ENCODE measurements at regions not wholly inside any gene's neighbourhood (a gene's known extent, or its start where the extent isn't known, plus 50 kb on each side); places are given as distances from the start of the nearest gene placed in this dataset.

GRCh38 chr16:5442054-5442453 lies 344.5 kb upstream of the EEF2KMT start:
- FAIRE-seq: no peak
- DNase-seq: peak in 4 of 5 donors; percentile 23 to 63 (median 54)
- no peak overlapping the region for H3K27ac ChIP-seq (ENCODE audit: low read depth in 2 of 2, low read length in 2 of 2)
- H3K9me3 ChIP-seq (ENCODE audit: control insufficient read depth in 2 of 3, insufficient read depth in 1 of 3, low read length in 3 of 3): no peaks in the 10 kb centered on the region
- intact Hi-C loops (cut with DNase I): no loop called here
- TF ChIP-seq CTCF (IDR thresholded peaks at IDR 0.05; ENCODE audit: borderline replicate concordance, extremely low read depth, insufficient read depth): no peak
- H3K36me3 ChIP-seq (ENCODE audit: control insufficient read depth in 2 of 3, insufficient read depth in 3 of 3, low read length in 3 of 3): no peaks in the 10 kb centered on the region
- no peaks in the 10 kb centered on the region for H3K4me1 ChIP-seq (ENCODE audit: control insufficient read depth in 2 of 3, insufficient read depth in 2 of 3, low read depth in 1 of 3, low read length in 3 of 3)
- no peak overlapping the region for H3K4me3 ChIP-seq (ENCODE audit: low read length in 3 of 3)
- no peaks in the 10 kb centered on the region for H3K27me3 ChIP-seq (ENCODE audit: control insufficient read depth, insufficient read depth, low read length)
- H3K9ac ChIP-seq (ENCODE audit: low read length in 3 of 3): no peak overlapping the region

GRCh38 chr16:5438591-5438990 lies 341.0 kb upstream of the EEF2KMT start:
- no peak overlapping the region for H3K27ac ChIP-seq (ENCODE audit: low read depth in 2 of 2, low read length in 2 of 2)
- FAIRE-seq (no peak), DNase-seq (no peak)
- H3K9me3 ChIP-seq (ENCODE audit: control insufficient read depth in 2 of 3, insufficient read depth in 1 of 3, low read length in 3 of 3): no peaks in the 10 kb centered on the region
- H3K36me3 ChIP-seq (ENCODE audit: control insufficient read depth in 2 of 3, insufficient read depth in 3 of 3, low read length in 3 of 3): no peaks in the 10 kb centered on the region
- TF ChIP-seq CTCF (IDR thresholded peaks at IDR 0.05; ENCODE audit: borderline replicate concordance, extremely low read depth, insufficient read depth): no peak
- H3K4me1 ChIP-seq (ENCODE audit: control insufficient read depth in 2 of 3, insufficient read depth in 2 of 3, low read depth in 1 of 3, low read length in 3 of 3): no peaks in the 10 kb centered on the region
- intact Hi-C loops (cut with DNase I): no loop called here
- H3K4me3 ChIP-seq (ENCODE audit: low read length in 3 of 3): no peak overlapping the region
- H3K27me3 ChIP-seq (ENCODE audit: control insufficient read depth, insufficient read depth, low read length): no peaks in the 10 kb centered on the region
- H3K9ac ChIP-seq (ENCODE audit: low read length in 3 of 3): no peak overlapping the region

GRCh38 chr16:5433587-5433986 lies 336.0 kb upstream of the EEF2KMT start:
- no peak for TF ChIP-seq CTCF (IDR thresholded peaks at IDR 0.05; ENCODE audit: borderline replicate concordance, extremely low read depth, insufficient read depth)
- Histone ChIP-seq H3K36me3 (ENCODE audit: control insufficient read depth in 2 of 3, insufficient read depth in 3 of 3, low read length in 3 of 3) (no peaks in the 10 kb centered on the region), H3K9me3 (ENCODE audit: control insufficient read depth in 2 of 3, insufficient read depth in 1 of 3, low read length in 3 of 3) (no peaks in the 10 kb centered on the region), H3K27me3 (ENCODE audit: control insufficient read depth, insufficient read depth, low read length) (no peaks in the 10 kb centered on the region), H3K4me3 (ENCODE audit: low read length in 3 of 3) (no peak overlapping the region), H3K4me1 (ENCODE audit: control insufficient read depth in 2 of 3, insufficient read depth in 2 of 3, low read depth in 1 of 3, low read length in 3 of 3) (no peaks in the 10 kb centered on the region), H3K27ac (ENCODE audit: low read depth in 2 of 2, low read length in 2 of 2) (no peak overlapping the region), H3K9ac (ENCODE audit: low read length in 3 of 3) (no peak overlapping the region)
- DNase-seq: no peak
- FAIRE-seq: no peak
- intact Hi-C loops (cut with DNase I): no loop called here

GRCh38 chr16:5432166-5432565 lies 334.6 kb upstream of the EEF2KMT start:
- no peak for FAIRE-seq
- no peak for DNase-seq
- Histone ChIP-seq H3K27me3 (ENCODE audit: control insufficient read depth, insufficient read depth, low read length) (no peaks in the 10 kb centered on the region), H3K9ac (ENCODE audit: low read length in 3 of 3) (no peak overlapping the region), H3K27ac (ENCODE audit: low read depth in 2 of 2, low read length in 2 of 2) (no peak overlapping the region), H3K4me1 (ENCODE audit: control insufficient read depth in 2 of 3, insufficient read depth in 2 of 3, low read depth in 1 of 3, low read length in 3 of 3) (no peaks in the 10 kb centered on the region), H3K9me3 (ENCODE audit: control insufficient read depth in 2 of 3, insufficient read depth in 1 of 3, low read length in 3 of 3) (no peaks in the 10 kb centered on the region), H3K36me3 (ENCODE audit: control insufficient read depth in 2 of 3, insufficient read depth in 3 of 3, low read length in 3 of 3) (no peaks in the 10 kb centered on the region), H3K4me3 (ENCODE audit: low read length in 3 of 3) (no peak overlapping the region)
- TF ChIP-seq CTCF (IDR thresholded peaks at IDR 0.05; ENCODE audit: borderline replicate concordance, extremely low read depth, insufficient read depth): no peak
- intact Hi-C loops (cut with DNase I): no loop called here
